ENCODE measurements at regions not wholly inside any gene's neighbourhood (a gene's known extent, or its start where the extent isn't known, plus 50 kb on each side); places are given as distances from the start of the nearest gene placed in this dataset.
A peak's percentile ranks its signal among the peaks of the same experiment; 100 is the strongest.
"Not testable (repeated sequence)": the region's sequence is repeated elsewhere in the genome, so short reads cannot be mapped to it uniquely, and the experiment has no call there.

- in situ Hi-C loops (cut with HindIII; ENCODE audit: low pct_ligation_motif_present, low pct_unique_long_range_greater_than_20kb, low sequenced_read_pairs): no loop called here
- no peak for DNase-seq
Measured at GRCh38 chr14:65153101-65153500, 50.8 kb upstream of the MAX start.

- no peak for DNase-seq
- in situ Hi-C loops (cut with HindIII; ENCODE audit: low pct_ligation_motif_present, low pct_unique_long_range_greater_than_20kb, low sequenced_read_pairs): no loop called here
Measured at GRCh38 chr14:65156568-65157366, 54.5 kb upstream of the MAX start.

DNA sequence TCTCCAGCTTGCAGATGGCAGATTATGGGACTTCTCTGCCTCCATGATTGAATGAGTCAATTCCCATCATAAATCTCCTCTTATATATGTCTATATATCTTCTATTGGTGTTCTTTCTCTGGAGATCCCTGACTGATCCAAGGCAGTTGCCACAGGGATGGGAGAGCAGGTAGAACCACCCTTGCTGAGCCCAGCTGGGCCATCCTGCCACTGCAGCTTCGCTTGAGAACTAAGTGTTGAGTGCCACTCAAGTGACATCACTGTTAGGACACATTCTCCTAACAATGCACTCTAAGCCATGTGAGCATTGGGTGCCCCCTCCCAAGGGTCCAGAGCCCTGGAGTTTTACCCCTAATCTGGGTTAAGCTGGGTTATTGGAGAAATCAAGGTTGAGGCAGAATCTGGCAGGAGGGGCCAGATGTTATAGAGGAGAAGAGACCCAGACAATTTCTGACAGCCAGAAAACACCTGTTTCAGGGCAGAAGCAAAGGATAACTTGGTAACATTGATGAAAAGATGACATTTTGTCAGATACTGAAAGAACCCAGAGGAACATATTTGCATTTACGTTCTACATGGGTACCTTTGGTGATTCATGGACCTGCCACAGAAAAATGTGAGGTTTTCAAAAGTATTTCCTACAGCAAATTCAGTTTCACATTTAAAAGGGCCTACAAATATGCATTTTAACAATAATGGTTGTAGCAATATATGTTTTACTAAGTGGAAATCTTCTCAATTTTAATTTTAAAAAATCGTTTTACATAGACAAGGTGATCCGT, 57.2 kb upstream of the MAX start:
- no peak for DNase-seq

DNA sequence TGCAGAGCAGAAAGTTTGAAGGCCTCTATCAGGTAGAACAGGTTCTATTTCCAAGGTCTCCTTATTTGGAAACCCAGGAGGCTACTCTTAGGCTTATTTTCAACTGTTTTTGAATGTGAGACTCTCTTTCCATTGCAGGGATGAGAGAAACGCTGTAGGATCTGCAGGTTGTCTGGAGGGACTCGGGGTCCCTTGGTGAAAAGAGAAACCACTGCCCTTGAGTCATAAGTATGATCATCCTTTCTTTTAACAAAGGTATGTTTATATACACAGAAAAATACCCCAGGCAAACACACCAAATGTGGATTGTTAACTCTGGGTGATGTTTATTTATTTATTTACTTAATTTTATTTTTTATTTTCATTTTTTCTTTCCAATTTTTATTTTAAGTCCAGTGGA, 57.8 kb upstream of the MAX start:
- DNase-seq: no peak
- in situ Hi-C loops (cut with HindIII; ENCODE audit: low pct_ligation_motif_present, low pct_unique_long_range_greater_than_20kb, low sequenced_read_pairs): no loop called here

More for the DNA sequence above, 57.2 kb upstream of the MAX start:
- in situ Hi-C loops (cut with HindIII; ENCODE audit: low pct_ligation_motif_present, low pct_unique_long_range_greater_than_20kb, low sequenced_read_pairs): no loop called here

- no peak for DNase-seq
- in situ Hi-C loops (cut with HindIII; ENCODE audit: low pct_ligation_motif_present, low pct_unique_long_range_greater_than_20kb, low sequenced_read_pairs): no loop called here
Measured at GRCh38 chr14:65162031-65162430, 59.7 kb upstream of the MAX start.

- in situ Hi-C loops (cut with HindIII; ENCODE audit: low pct_ligation_motif_present, low pct_unique_long_range_greater_than_20kb, low sequenced_read_pairs): no loop called here
- peak; percentile 49 for DNase-seq
Measured at GRCh38 chr14:65164068-65164824, 61.9 kb upstream of the MAX start.

DNA sequence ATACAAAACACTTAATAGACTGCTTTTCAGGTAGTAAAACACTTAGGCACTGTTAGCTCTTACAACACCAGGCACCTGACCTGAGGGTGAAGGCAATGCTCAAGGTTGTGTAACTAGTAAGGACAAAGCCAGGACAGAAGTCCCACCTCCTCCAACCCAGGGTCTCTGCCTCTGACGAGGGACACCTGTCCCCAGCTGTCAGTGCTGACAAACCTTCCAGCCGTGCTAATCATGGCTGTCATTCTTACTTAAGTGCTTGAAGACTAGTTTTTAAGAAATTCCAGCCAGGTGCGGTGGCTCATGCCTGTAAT, 62.5 kb upstream of the MAX start:
- in situ Hi-C loops (cut with HindIII; ENCODE audit: low pct_ligation_motif_present, low pct_unique_long_range_greater_than_20kb, low sequenced_read_pairs): no loop called here
- DNase-seq: no peak

GRCh38 chr14:65167072-65167645, 64.8 kb upstream of the MAX start:
- no peak for DNase-seq
- in situ Hi-C loops (cut with HindIII; ENCODE audit: low pct_ligation_motif_present, low pct_unique_long_range_greater_than_20kb, low sequenced_read_pairs): no loop called here

- in situ Hi-C loops (cut with HindIII; ENCODE audit: low pct_ligation_motif_present, low pct_unique_long_range_greater_than_20kb, low sequenced_read_pairs): no loop called here
- DNase-seq: no peak
Measured at GRCh38 chr14:65168840-65169239, 66.5 kb upstream of the MAX start.

DNA sequence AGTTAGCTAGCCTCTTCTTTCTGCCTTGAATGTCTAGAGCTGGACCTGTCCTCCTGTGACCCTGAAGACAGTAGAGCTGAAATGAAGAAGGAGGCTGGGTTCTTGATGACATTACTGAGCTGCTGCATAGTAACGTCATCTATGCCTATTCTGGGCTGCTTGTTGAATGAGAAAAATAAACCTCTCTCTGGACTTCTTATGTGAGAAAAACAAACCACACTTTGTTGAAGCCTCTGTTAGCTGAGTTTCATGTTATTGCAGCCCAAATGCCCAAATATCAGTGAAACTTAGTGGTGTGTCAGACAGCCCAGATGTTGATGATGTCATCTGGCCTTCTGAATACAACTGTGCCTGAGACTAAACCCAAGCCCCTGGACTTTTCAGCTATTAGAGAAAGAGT, 67.0 kb upstream of the MAX start:
- no peak for DNase-seq
- in situ Hi-C loops (cut with HindIII; ENCODE audit: low pct_ligation_motif_present, low pct_unique_long_range_greater_than_20kb, low sequenced_read_pairs): no loop called here

DNA sequence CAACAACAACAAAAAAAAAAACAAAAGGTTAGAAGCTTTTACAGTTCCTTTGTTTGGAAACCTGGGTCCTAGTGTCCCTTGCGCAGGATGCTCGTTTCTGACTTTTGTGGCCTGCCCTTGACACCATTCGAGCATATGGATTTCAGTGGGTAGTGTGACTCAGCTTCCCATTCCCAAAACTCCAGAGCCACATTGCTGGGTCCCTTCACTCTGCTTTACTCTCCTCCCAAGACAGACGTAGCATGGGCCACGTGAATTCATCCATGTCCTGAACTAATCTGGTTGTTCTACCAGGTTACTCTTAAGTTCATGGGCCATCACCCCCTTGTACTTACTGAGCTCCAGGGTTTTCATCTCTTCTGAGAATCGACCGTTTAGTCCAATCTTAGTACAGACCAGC, 68.0 kb upstream of the MAX start:
- no peak for DNase-seq

GRCh38 chr14:65170768-65171507, 68.6 kb upstream of the MAX start:
- in situ Hi-C loops (cut with HindIII; ENCODE audit: low pct_ligation_motif_present, low pct_unique_long_range_greater_than_20kb, low sequenced_read_pairs): no loop called here
- DNase-seq: peak; percentile 44

More for the DNA sequence above, 68.0 kb upstream of the MAX start:
- in situ Hi-C loops (cut with HindIII; ENCODE audit: low pct_ligation_motif_present, low pct_unique_long_range_greater_than_20kb, low sequenced_read_pairs): no loop called here

- in situ Hi-C loops (cut with HindIII; ENCODE audit: low pct_ligation_motif_present, low pct_unique_long_range_greater_than_20kb, low sequenced_read_pairs): no loop called here
- DNase-seq: no peak
Measured at GRCh38 chr14:65173973-65174693, 71.8 kb upstream of the MAX start.

DNA sequence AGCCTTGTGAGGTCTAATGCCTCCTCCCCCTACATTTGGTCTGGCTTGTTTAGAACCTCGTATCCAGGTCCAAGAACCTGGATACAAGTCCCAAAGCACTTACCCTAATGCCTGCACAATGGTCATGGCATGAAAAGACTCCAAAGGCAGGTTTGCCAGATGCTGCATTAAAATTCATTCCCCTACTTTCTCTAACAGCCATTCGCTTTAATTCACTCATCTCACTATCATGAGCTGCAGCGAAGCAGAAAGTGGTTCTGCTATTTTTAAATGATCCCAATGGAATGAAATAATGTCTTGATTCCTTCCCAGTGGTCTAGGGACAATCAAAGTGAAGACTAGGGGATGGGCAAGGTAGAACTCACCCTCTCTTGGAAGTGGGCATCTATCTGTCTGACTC, 72.5 kb upstream of the MAX start:
- DNase-seq: no peak
- in situ Hi-C loops (cut with HindIII; ENCODE audit: low pct_ligation_motif_present, low pct_unique_long_range_greater_than_20kb, low sequenced_read_pairs): no loop called here

GRCh38 chr14:65177551-65177950, 75.2 kb upstream of the MAX start:
- DNase-seq: no peak
- in situ Hi-C loops (cut with HindIII; ENCODE audit: low pct_ligation_motif_present, low pct_unique_long_range_greater_than_20kb, low sequenced_read_pairs): no loop called here

- in situ Hi-C loops (cut with HindIII; ENCODE audit: low pct_ligation_motif_present, low pct_unique_long_range_greater_than_20kb, low sequenced_read_pairs); DNase-seq: not testable (repeated sequence)
Measured at GRCh38 chr14:65179231-65179630, 76.9 kb upstream of the MAX start.

GRCh38 chr14:65179918-65180724, 77.8 kb upstream of the MAX start:
- peak; percentile 71 for DNase-seq
- in situ Hi-C loops (cut with HindIII; ENCODE audit: low pct_ligation_motif_present, low pct_unique_long_range_greater_than_20kb, low sequenced_read_pairs): no loop called here

All from ACHN (cell line).